Lower leg skin (tissue), 3 donors: ENCODE measurements at regions not wholly inside any gene's neighbourhood (a gene's known extent, or its start where the extent isn't known, plus 50 kb on each side); places are given as distances from the start of the nearest gene placed in this dataset.

Experiments used
- POLR2A ChIP-seq, 2 donors: fragments of 450-650 bp; IDR thresholded peaks; one replicate each; pipeline ENCODE4 v1.6.1; 2016 to 2017; ENCODE audit warnings: antibody characterized with exemption in 2 of 2, mild to moderate bottlenecking in 1 of 2, moderate library complexity in 1 of 2
- TF ChIP-seq, protein P1 (sequence below), 3 donors: fragments of 450-650 bp; IDR thresholded peaks; one replicate each; pipeline ENCODE4 v1.5.1; 2016; ENCODE audit warnings: antibody characterized with exemption in 3 of 3, mild to moderate bottlenecking in 3 of 3, moderate library complexity in 2 of 3

DNA sequence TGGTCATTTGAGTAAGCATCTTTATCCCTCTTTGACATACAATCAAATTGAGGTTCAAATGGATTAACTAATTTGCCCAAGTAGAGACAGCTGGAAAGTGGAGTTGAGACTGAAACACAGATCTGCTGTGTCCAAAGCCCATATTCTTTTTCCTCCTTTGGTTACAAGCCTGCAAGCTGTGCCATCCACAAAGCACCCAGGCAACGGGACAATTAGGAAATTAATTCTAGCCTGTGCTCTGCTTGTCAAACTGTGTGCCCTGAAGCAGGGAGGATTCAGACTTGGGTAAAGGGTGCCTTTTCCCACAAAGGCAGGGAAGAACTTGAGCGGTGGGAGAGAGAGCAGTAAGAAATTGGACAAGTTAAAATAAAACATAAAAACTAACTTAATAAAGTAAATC is 127.9 kb downstream of the DTWD1 start:
- TF ChIP-seq POLR2A (IDR thresholded peaks at IDR 0.05): no peak
- TF ChIP-seq, protein P1, sequence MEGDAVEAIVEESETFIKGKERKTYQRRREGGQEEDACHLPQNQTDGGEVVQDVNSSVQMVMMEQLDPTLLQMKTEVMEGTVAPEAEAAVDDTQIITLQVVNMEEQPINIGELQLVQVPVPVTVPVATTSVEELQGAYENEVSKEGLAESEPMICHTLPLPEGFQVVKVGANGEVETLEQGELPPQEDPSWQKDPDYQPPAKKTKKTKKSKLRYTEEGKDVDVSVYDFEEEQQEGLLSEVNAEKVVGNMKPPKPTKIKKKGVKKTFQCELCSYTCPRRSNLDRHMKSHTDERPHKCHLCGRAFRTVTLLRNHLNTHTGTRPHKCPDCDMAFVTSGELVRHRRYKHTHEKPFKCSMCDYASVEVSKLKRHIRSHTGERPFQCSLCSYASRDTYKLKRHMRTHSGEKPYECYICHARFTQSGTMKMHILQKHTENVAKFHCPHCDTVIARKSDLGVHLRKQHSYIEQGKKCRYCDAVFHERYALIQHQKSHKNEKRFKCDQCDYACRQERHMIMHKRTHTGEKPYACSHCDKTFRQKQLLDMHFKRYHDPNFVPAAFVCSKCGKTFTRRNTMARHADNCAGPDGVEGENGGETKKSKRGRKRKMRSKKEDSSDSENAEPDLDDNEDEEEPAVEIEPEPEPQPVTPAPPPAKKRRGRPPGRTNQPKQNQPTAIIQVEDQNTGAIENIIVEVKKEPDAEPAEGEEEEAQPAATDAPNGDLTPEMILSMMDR (IDR thresholded peaks at IDR 0.05): no peak
